Spleen (tissue), 11 donors: ENCODE measurements at regions not wholly inside any gene's neighbourhood (a gene's known extent, or its start where the extent isn't known, plus 50 kb on each side); places are given as distances from the start of the nearest gene placed in this dataset.

Experiments
- DNase-seq: peaks from one replicate; pipeline ENCODE4 v3.0.0-alpha.2; 2020
- H3K27ac ChIP-seq, 8 donors: fragments of 200-600 bp; sonication (generic) in 7 of 8; 1 replicate in 4 of 8; 2 replicates in 4 of 8; pipeline versions ENCODE4 v1.5.0 to v1.8.0; 2016 to 2021; ENCODE audit warnings: inconsistent platforms in 4 of 8, mild to moderate bottlenecking in 4 of 8, moderate library complexity in 1 of 8
- H3K27me3 ChIP-seq, 7 donors: fragments of 200-600 bp; sonication (generic) in 6 of 7; replicated peaks in 1 of 7; 1 replicate in 4 of 7; 2 replicates in 3 of 7; pipeline versions ENCODE4 v1.5.0 to v1.8.0; 2016 to 2021; ENCODE audit warnings: inconsistent platforms in 3 of 7, mild to moderate bottlenecking in 1 of 7
- H3K36me3 ChIP-seq, 6 donors: fragments of 200-600 bp; sonication (generic) in 5 of 6; 1 replicate in 4 of 6; 2 replicates in 2 of 6; pipeline versions ENCODE4 v1.5.0 to v1.8.0; 2016 to 2021; ENCODE audit warnings: inconsistent platforms in 2 of 6
- H3K4me1 ChIP-seq, 6 donors: fragments of 200-600 bp; sonication (generic) in 5 of 6; 1 replicate in 3 of 6; 2 replicates in 3 of 6; pipeline versions ENCODE4 v1.5.0 to v1.8.0; 2016 to 2021; ENCODE audit warnings: inconsistent platforms in 3 of 6
- H3K4me3 ChIP-seq, 8 donors: fragments of 200-600 bp; sonication (generic) in 7 of 8; 1 replicate in 4 of 8; 2 replicates in 4 of 8; pipeline versions ENCODE4 v1.5.0 to v1.8.0; 2016 to 2021; ENCODE audit warnings: inconsistent platforms in 4 of 8, mild to moderate bottlenecking in 4 of 8, moderate library complexity in 2 of 8
- H3K9me3 ChIP-seq, 8 donors: fragments of 200-600 bp; sonication (generic) in 7 of 8; 1 replicate in 4 of 8; 2 replicates in 4 of 8; pipeline versions ENCODE4 v1.5.0 to v1.8.0; 2016 to 2021; ENCODE audit warnings: inconsistent platforms in 4 of 8
- CTCF ChIP-seq, 11 experiments: fragments of 200-600 bp in 7 of 11; fragments of 450-650 bp in 4 of 11; sonication (generic) in 4 of 11; IDR thresholded peaks in 8 of 11; conservative IDR thresholded peaks in 3 of 11; 1 replicate in 7 of 11; 2 replicates in 4 of 11; pipeline versions ENCODE4 v1.4.0 to v1.8.0; 2016 to 2021; ENCODE audit warnings: antibody characterized with exemption in 11 of 11, inconsistent platforms in 4 of 11, mild to moderate bottlenecking in 1 of 11
- POLR2A ChIP-seq, 3 donors: fragments of 450-650 bp; IDR thresholded peaks; one replicate each; pipeline ENCODE4 v1.5.1; 2017; ENCODE audit warnings: antibody characterized with exemption in 3 of 3, mild to moderate bottlenecking in 1 of 3
- POLR2AphosphoS5 ChIP-seq, 3 donors: sonication (generic); formaldehyde crosslinking; IDR thresholded peaks; one replicate each; pipeline ENCODE4 v1.5.1; 2017; ENCODE audit warnings: antibody characterized with exemption in 3 of 3
- WGBS, 5 donors: extraction: QIAGEN DNeasy Blood & Tissue Kit in 3 of 5; methylation state at CpG; one replicate each; pipeline versions ENCODE4 v1.1.5 to v1.1.7; 2013 to 2018; 5-methylcytosine and 5-hydroxymethylcytosine counted together
- intact Hi-C: fragments of 100-400 bp; cut with DNase I; formaldehyde crosslinking; loops from one replicate; pipeline ENCODE4 v1.15.0; 2023; ENCODE audit warnings: low total_unique reads
- donor health status: healthy with polysubstance abuse.
- donor health status: DM: no; HTN: no; CAD: no; lungs with moderate emphysema.
- donor health status: DM: no; HTN: no; CAD: no.
- donor health status: Bipolar disorder and iron deficiency.
- donor health status: healthy.
- donor health status: DM: no; HTN: no; CAD: no.
- donor health status: DM: yes; HTN: yes; CAD: no.

GRCh38 chr15:46137443-46137842 lies 502.6 kb downstream of the SQOR start:
- no peaks in the 10 kb centered on the region for H3K36me3 ChIP-seq
- no peak overlapping the region for H3K27ac ChIP-seq
- no peaks in the 10 kb centered on the region for H3K4me1 ChIP-seq
- 83 to 98% (median 93%) methylated on average over 2 of the region's 2 CpGs for WGBS, 5 donors
- intact Hi-C loops: no loop called here
- no peak for TF ChIP-seq POLR2AphosphoS5 (IDR thresholded peaks at IDR 0.05)
- TF ChIP-seq POLR2A (IDR thresholded peaks at IDR 0.05): no peak
- TF ChIP-seq CTCF (IDR thresholded peaks at IDR 0.05 in 8 of 11, conservative IDR thresholded peaks at IDR 0.05 in 3 of 11): no peak
- H3K4me3 ChIP-seq: no peak overlapping the region
- no peak for DNase-seq
- H3K9me3 ChIP-seq: peaks cover 0 to 43% (median 30%) of the 10 kb centered on the region in 8 donors
- H3K27me3 ChIP-seq: no peaks in the 10 kb centered on the region

GRCh38 chr15:46146002-46146401 lies 511.2 kb downstream of the SQOR start:
- Histone ChIP-seq H3K27ac (no peak overlapping the region), H3K4me1 (no peaks in the 10 kb centered on the region), H3K4me3 (no peak overlapping the region), H3K27me3 (no peaks in the 10 kb centered on the region), H3K9me3 (peaks cover 0 to 43% (median 28%) of the 10 kb centered on the region in 8 donors), H3K36me3 (no peaks in the 10 kb centered on the region)
- intact Hi-C loops: no loop called here
- no peak for TF ChIP-seq CTCF (IDR thresholded peaks at IDR 0.05 in 8 of 11, conservative IDR thresholded peaks at IDR 0.05 in 3 of 11)
- WGBS, 5 donors: 60 to 89% (median 75%) methylated on average over 2 to 3 of the region's 3 CpGs
- no peak for DNase-seq

- Histone ChIP-seq H3K36me3 (no peaks in the 10 kb centered on the region), H3K4me3 (no peak overlapping the region), H3K9me3 (peaks cover 0 to 40% (median 28%) of the 10 kb centered on the region in 8 donors), H3K4me1 (no peaks in the 10 kb centered on the region), H3K27me3 (no peaks in the 10 kb centered on the region), H3K27ac (no peak overlapping the region)
- WGBS, 5 donors: 72 to 97% (median 86%) methylated on average over 1 to 2 of the region's 2 CpGs
- DNase-seq: no peak
- intact Hi-C loops: no loop called here
- no peak for TF ChIP-seq CTCF (IDR thresholded peaks at IDR 0.05 in 8 of 11, conservative IDR thresholded peaks at IDR 0.05 in 3 of 11)
- TF ChIP-seq POLR2A (IDR thresholded peaks at IDR 0.05): no peak
- no peak for TF ChIP-seq POLR2AphosphoS5 (IDR thresholded peaks at IDR 0.05)
Measured at GRCh38 chr15:46146915-46147314, 512.1 kb downstream of the SQOR start.

DNA sequence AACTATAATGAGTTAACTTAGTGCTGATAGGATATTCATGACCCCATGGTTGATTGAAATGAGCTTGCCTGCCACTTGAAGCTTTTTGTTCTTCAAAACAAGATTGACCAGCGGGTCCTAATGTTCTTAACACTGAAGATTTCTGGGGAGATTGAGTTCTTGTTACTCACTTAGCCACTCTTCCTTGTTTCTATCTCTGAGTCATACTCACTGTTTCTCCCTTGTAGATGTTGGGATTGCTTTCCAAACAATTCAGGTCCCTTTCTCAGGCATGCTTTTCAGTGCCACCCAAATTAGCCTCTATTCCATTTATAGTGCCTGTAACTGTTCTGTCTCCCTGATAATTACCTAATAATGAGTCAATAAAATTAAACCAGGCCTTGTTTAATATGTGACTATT lies 517.0 kb downstream of the SQOR start:
- Histone ChIP-seq H3K27ac (no peak overlapping the region), H3K36me3 (no peaks in the 10 kb centered on the region), H3K9me3 (peaks cover 0 to 18% (median 10%) of the 10 kb centered on the region in 8 donors), H3K27me3 (no peaks in the 10 kb centered on the region), H3K4me1 (no peaks in the 10 kb centered on the region), H3K4me3 (no peak overlapping the region)
- intact Hi-C loops: no loop called here
- DNase-seq: no peak
- WGBS, 5 donors: 60 to 88% (median 81%) methylated on average over 1 of the region's 1 CpG
- TF ChIP-seq POLR2A (IDR thresholded peaks at IDR 0.05): no peak
- TF ChIP-seq CTCF (IDR thresholded peaks at IDR 0.05 in 8 of 11, conservative IDR thresholded peaks at IDR 0.05 in 3 of 11): no peak
- no peak for TF ChIP-seq POLR2AphosphoS5 (IDR thresholded peaks at IDR 0.05)
